ENCODE measurements at regions not wholly inside any gene's neighbourhood (a gene's known extent, or its start where the extent isn't known, plus 50 kb on each side); places are given as distances from the start of the nearest gene placed in this dataset.

DNA sequence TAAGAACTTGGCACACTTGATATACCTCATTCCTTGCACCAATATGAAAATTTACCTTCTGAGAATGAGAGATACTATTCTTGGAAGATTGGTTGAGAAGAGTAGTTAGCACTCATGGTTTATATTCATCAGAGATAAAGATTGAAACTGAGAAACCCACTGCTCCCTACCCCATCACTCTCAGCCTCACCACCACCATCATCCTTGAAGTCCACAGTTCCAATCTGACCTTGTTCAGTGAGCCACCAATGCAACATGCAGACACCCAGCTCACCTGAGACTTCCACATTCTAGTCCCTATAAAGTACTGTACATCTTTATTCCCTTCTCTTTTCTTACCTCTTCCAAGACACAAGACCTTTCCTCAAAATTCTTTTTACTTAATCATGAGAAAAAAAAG is 869.0 kb downstream of the TRIB2 start:
- no peaks in the 10 kb centered on the region for H3K27me3 ChIP-seq
- no peak for DNase-seq (ENCODE audit: low spot score in 2 of 2)
- no peaks in the 10 kb centered on the region for H3K9me3 ChIP-seq
- H3K4me1 ChIP-seq: no peaks in the 10 kb centered on the region
- H3K27ac ChIP-seq: no peak overlapping the region
- TF ChIP-seq EP300 (IDR thresholded peaks at IDR 0.05) (no peak), POLR2AphosphoS5 (IDR thresholded peaks at IDR 0.05) (no peak)
- TF ChIP-seq, protein P1, sequence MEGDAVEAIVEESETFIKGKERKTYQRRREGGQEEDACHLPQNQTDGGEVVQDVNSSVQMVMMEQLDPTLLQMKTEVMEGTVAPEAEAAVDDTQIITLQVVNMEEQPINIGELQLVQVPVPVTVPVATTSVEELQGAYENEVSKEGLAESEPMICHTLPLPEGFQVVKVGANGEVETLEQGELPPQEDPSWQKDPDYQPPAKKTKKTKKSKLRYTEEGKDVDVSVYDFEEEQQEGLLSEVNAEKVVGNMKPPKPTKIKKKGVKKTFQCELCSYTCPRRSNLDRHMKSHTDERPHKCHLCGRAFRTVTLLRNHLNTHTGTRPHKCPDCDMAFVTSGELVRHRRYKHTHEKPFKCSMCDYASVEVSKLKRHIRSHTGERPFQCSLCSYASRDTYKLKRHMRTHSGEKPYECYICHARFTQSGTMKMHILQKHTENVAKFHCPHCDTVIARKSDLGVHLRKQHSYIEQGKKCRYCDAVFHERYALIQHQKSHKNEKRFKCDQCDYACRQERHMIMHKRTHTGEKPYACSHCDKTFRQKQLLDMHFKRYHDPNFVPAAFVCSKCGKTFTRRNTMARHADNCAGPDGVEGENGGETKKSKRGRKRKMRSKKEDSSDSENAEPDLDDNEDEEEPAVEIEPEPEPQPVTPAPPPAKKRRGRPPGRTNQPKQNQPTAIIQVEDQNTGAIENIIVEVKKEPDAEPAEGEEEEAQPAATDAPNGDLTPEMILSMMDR (IDR thresholded peaks at IDR 0.05): no peak
- H3K36me3 ChIP-seq: no peaks in the 10 kb centered on the region
- no peak overlapping the region for H3K4me3 ChIP-seq

DNA sequence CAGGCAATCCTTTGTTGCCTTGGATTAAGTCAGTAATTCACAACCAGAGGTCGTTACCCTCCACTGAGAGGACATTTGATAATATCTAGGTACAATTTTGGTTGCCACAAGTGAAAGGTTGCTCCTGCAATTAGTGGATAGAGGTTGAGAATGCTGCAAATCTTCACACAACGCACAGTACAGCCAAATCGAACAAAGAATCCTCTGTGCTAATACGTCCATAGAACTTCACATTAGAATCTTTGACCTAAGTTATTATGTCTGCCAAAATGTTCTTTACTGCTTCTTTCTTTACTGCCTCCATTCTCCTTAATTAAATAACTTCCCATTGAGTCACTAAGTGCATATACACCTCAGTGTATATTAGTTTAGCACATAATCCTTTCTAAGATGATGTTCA is 879.5 kb downstream of the TRIB2 start:
- Histone ChIP-seq H3K27ac (no peak overlapping the region), H3K27me3 (no peaks in the 10 kb centered on the region), H3K4me1 (no peaks in the 10 kb centered on the region), H3K9me3 (no peaks in the 10 kb centered on the region), H3K4me3 (no peak overlapping the region), H3K36me3 (no peaks in the 10 kb centered on the region)
- no peak for DNase-seq (ENCODE audit: low spot score in 2 of 2)
- 83% methylated on average over 4 of the region's 4 CpGs for WGBS
- TF ChIP-seq EP300 (IDR thresholded peaks at IDR 0.05) (no peak), POLR2AphosphoS5 (IDR thresholded peaks at IDR 0.05) (no peak), POLR2A (IDR thresholded peaks at IDR 0.05) (no peak)
- TF ChIP-seq, protein P1 (IDR thresholded peaks at IDR 0.05): no peak

DNA sequence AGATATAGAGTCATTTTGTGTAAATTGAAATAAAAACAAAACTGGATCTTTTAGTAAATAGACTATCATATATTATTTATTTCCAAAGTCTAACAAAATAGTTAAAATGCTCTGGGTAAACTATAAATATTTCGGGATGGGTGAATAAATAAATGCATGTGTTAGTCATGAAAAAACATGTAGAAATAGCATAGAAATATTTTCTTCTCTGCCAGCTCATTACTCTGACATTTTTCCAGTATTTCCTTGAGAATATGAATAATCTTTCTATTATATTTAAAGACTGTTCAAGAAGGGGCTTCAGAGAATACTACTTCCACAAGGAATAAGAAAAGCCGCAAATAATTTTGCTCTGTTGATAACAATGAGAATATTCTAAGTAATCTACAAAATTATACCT is 880.4 kb downstream of the TRIB2 start:
- Histone ChIP-seq H3K27ac (no peak overlapping the region), H3K4me3 (no peak overlapping the region), H3K27me3 (no peaks in the 10 kb centered on the region), H3K36me3 (no peaks in the 10 kb centered on the region), H3K9me3 (no peaks in the 10 kb centered on the region), H3K4me1 (no peaks in the 10 kb centered on the region)
- DNase-seq (ENCODE audit: low spot score in 2 of 2): no peak
- WGBS: 69% methylated on average over 2 of the region's 2 CpGs
- TF ChIP-seq EP300 (IDR thresholded peaks at IDR 0.05): no peak

DNA sequence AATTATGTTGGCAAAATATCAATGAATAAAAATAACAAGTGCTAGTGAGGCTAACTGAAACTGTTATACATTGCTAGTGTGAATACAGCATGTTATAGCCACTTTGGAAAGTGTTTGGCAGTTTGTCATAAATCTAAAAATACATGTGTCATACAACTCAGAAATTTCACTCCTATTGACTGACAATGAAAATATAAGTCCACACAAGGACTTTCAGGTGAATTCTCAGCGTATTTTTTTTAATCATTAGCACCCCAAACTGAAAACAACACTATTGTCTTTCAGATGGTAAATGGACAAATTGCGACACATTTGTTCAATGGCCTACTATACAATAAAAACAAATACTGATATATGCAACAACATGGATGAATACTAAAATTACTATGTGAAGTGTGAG is 884.8 kb downstream of the TRIB2 start:
- H3K4me1 ChIP-seq: no peaks in the 10 kb centered on the region
- H3K36me3 ChIP-seq: no peaks in the 10 kb centered on the region
- no peak for DNase-seq (ENCODE audit: low spot score in 2 of 2)
- no peaks in the 10 kb centered on the region for H3K27me3 ChIP-seq
- H3K9me3 ChIP-seq: no peaks in the 10 kb centered on the region
- WGBS: 85% methylated on average over 2 of the region's 2 CpGs
- TF ChIP-seq POLR2AphosphoS5 (IDR thresholded peaks at IDR 0.05): no peak
- TF ChIP-seq, protein P1 (IDR thresholded peaks at IDR 0.05): no peak
- TF ChIP-seq EP300 (IDR thresholded peaks at IDR 0.05): no peak
- no peak for TF ChIP-seq POLR2A (IDR thresholded peaks at IDR 0.05)
- no peak overlapping the region for H3K27ac ChIP-seq
- H3K4me3 ChIP-seq: no peak overlapping the region

DNA sequence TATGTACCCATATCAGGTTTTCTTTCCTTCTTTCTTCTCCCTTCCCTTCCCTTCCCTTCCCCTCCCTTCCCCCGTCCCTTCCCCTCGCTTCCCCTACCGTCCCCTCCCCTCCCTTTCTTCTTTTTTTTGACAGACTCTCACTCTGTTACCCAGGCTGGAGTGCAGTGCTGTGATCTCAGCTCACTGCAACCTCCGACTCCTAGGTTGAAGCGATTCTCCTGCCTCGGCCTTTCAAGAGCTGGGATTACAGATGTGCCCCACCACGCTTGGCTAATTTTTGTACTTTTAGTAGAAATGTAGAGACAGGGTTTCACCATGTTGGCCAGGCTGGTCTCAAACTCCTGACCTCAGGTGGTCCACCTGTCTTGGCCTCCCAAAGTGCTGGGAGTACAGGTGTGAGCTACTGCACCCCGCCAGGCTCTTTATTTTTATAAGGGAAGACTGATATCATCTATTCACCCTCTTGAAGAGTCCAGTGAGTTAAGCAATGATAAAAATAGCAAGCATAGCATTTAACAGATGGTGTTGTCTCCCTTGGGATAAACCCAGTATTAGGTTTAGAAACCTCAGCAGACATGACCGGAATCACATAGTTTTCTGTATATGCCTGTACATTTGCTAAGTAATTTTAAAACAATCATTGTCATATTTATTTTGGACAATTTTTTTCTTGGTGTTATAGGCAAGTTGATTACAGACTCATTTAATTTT is 888.4 kb downstream of the TRIB2 start:
- Histone ChIP-seq H3K4me1 (no peaks in the 10 kb centered on the region), H3K27ac (no peak overlapping the region), H3K4me3 (no peak overlapping the region), H3K27me3 (no peaks in the 10 kb centered on the region), H3K9me3 (no peaks in the 10 kb centered on the region), H3K36me3 (no peaks in the 10 kb centered on the region)
- no peak for TF ChIP-seq POLR2AphosphoS5 (IDR thresholded peaks at IDR 0.05)
- TF ChIP-seq EP300 (IDR thresholded peaks at IDR 0.05): no peak
- TF ChIP-seq POLR2A (IDR thresholded peaks at IDR 0.05): no peak
- TF ChIP-seq, protein P1 (IDR thresholded peaks at IDR 0.05): no peak
- no peak for DNase-seq (ENCODE audit: low spot score in 2 of 2)
- WGBS: 88% methylated on average over 9 of the region's 9 CpGs

DNA sequence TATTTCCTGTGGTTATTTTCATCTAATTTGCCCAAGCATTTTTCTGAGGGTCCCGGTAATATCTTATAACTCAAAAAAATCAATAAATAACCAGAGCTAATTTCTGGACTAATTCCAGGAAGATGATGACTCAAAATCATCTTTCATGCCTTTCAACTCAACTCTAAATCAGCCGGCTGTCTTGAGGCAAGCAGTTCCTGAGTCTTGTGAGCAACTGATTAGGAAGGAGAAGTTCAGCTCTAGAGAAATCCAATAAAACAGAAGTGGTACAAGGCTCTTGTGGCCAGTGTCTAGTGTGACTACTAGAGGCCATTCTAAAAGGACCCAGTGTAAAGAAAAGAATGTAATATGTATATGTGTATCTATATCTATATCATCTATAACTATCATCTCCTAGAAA is 890.4 kb downstream of the TRIB2 start:
- 39% methylated on average over 2 of the region's 2 CpGs for WGBS
- H3K36me3 ChIP-seq: no peaks in the 10 kb centered on the region
- TF ChIP-seq EP300 (IDR thresholded peaks at IDR 0.05) (no peak), POLR2AphosphoS5 (IDR thresholded peaks at IDR 0.05) (no peak), POLR2A (IDR thresholded peaks at IDR 0.05) (no peak)
- TF ChIP-seq, protein P1 (IDR thresholded peaks at IDR 0.05): no peak
- H3K27ac ChIP-seq: no peak overlapping the region
- no peaks in the 10 kb centered on the region for H3K9me3 ChIP-seq
- no peak for DNase-seq (ENCODE audit: low spot score in 2 of 2)
- no peak overlapping the region for H3K4me3 ChIP-seq
- H3K4me1 ChIP-seq: no peaks in the 10 kb centered on the region
- no peaks in the 10 kb centered on the region for H3K27me3 ChIP-seq

All from suprapubic skin (tissue), 4 donors.